ENCODE measurements at regions not wholly inside any gene's neighbourhood (a gene's known extent, or its start where the extent isn't known, plus 50 kb on each side); places are given as distances from the start of the nearest gene placed in this dataset.
"Not testable (repeated sequence)": the region's sequence is repeated elsewhere in the genome, so short reads cannot be mapped to it uniquely, and the experiment has no call there.

DNA sequence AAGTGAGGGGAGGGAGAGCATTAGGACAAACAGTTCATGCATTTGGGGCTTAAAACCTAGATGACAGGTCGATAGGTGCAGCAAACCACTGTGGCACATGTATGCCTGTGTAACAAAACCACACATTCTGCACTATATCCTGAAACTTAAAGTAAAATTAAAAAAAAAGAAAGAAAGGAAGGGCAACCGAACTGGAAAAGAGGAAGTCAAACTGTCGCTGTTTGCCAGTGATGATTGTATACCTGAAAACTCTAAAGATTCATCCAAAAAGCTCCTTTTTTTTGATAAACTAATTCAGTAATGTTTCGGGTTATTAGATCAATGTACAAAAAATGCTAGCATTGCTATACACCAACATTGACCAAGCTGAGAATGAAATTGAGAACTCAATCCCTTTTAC is 259.0 kb upstream of the ALG10 start:
- Histone ChIP-seq H3K4me3 (no peak overlapping the region), H3K4me1 (no peaks in the 10 kb centered on the region), H3K27ac (no peak overlapping the region), H3K36me3 (no peaks in the 10 kb centered on the region), H3K27me3 (no peaks in the 10 kb centered on the region), H3K9me3 (no peaks in the 10 kb centered on the region)
- TF ChIP-seq POLR2AphosphoS5 (IDR thresholded peaks at IDR 0.05), result no peak
- TF ChIP-seq POLR2A (IDR thresholded peaks at IDR 0.05), result no peak
- no peak for TF ChIP-seq CTCF (IDR thresholded peaks at IDR 0.05)
- DNase-seq (ENCODE audit: low spot score in 2 of 2), result no peak
- intact Hi-C loops (cut with DNase I; ENCODE audit: low total_unique reads), result no loop called here

DNA sequence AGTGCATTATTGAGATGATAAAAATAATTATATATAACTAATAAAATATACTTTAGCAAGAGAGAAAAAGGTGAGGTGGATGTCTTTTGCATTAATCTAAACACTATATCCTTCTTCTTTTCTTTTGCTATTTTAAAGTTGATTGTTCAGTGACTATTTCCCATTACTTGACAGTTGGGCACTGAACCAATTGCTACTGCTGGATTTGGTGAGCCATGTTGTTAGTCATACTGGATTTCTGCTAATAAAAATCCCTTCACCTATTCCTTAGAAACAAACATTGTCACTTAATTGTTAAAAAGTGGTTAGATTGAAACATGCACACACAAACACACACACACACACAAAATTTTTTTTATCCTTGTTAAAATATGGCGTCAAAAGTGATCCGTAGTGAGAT is 251.6 kb upstream of the ALG10 start:
- Histone ChIP-seq H3K4me1 (no peaks in the 10 kb centered on the region), H3K36me3 (no peaks in the 10 kb centered on the region), H3K4me3 (no peak overlapping the region), H3K9me3 (peaks cover 0 to 6% of the 10 kb centered on the region in 2 donors), H3K27me3 (no peaks in the 10 kb centered on the region), H3K27ac (no peak overlapping the region)
- no peak for DNase-seq (ENCODE audit: low spot score in 2 of 2)
- intact Hi-C loops (cut with DNase I; ENCODE audit: low total_unique reads), result no loop called here
- TF ChIP-seq POLR2A (IDR thresholded peaks at IDR 0.05) (no peak), POLR2AphosphoS5 (IDR thresholded peaks at IDR 0.05) (no peak), CTCF (IDR thresholded peaks at IDR 0.05) (no peak)

GRCh38 chr12:33771889-33772288 is 250.4 kb upstream of the ALG10 start:
- Histone ChIP-seq H3K4me1 (no peaks in the 10 kb centered on the region), H3K9me3 (peaks cover 0 to 6% of the 10 kb centered on the region in 2 donors), H3K27ac (no peak overlapping the region), H3K27me3 (no peaks in the 10 kb centered on the region), H3K4me3 (no peak overlapping the region), H3K36me3 (no peaks in the 10 kb centered on the region)
- TF ChIP-seq POLR2A (IDR thresholded peaks at IDR 0.05) (no peak), POLR2AphosphoS5 (IDR thresholded peaks at IDR 0.05) (no peak), CTCF (IDR thresholded peaks at IDR 0.05) (no peak)
- DNase-seq (ENCODE audit: low spot score in 2 of 2), result no peak
- intact Hi-C loops (cut with DNase I; ENCODE audit: low total_unique reads), result no loop called here

GRCh38 chr12:33773091-33773490 is 249.2 kb upstream of the ALG10 start:
- DNase-seq (ENCODE audit: low spot score in 2 of 2); H3K27me3 ChIP-seq; intact Hi-C loops (cut with DNase I; ENCODE audit: low total_unique reads); H3K36me3 ChIP-seq; H3K27ac ChIP-seq; H3K4me3 ChIP-seq; H3K9me3 ChIP-seq; H3K4me1 ChIP-seq: not testable (repeated sequence)

- H3K27me3 ChIP-seq, result no peaks in the 10 kb centered on the region
- no peak overlapping the region for H3K4me3 ChIP-seq
- TF ChIP-seq POLR2A (IDR thresholded peaks at IDR 0.05) (no peak), CTCF (IDR thresholded peaks at IDR 0.05) (no peak), POLR2AphosphoS5 (IDR thresholded peaks at IDR 0.05) (no peak)
- no peaks in the 10 kb centered on the region for H3K4me1 ChIP-seq
- intact Hi-C loops (cut with DNase I; ENCODE audit: low total_unique reads), result no loop called here
- H3K27ac ChIP-seq, result no peak overlapping the region
- no peaks in the 10 kb centered on the region for H3K36me3 ChIP-seq
- H3K9me3 ChIP-seq, result no peaks in the 10 kb centered on the region
- DNase-seq (ENCODE audit: low spot score in 2 of 2), result no peak
Measured at GRCh38 chr12:33786532-33786931, 235.8 kb upstream of the ALG10 start.

- no peaks in the 10 kb centered on the region for H3K27me3 ChIP-seq
- H3K36me3 ChIP-seq, result no peaks in the 10 kb centered on the region
- no peaks in the 10 kb centered on the region for H3K4me1 ChIP-seq
- TF ChIP-seq POLR2A (IDR thresholded peaks at IDR 0.05) (no peak), CTCF (IDR thresholded peaks at IDR 0.05) (no peak), POLR2AphosphoS5 (IDR thresholded peaks at IDR 0.05) (no peak)
- H3K4me3 ChIP-seq, result no peak overlapping the region
- no peak for DNase-seq (ENCODE audit: low spot score in 2 of 2)
- no peaks in the 10 kb centered on the region for H3K9me3 ChIP-seq
- intact Hi-C loops (cut with DNase I; ENCODE audit: low total_unique reads), result no loop called here
- H3K27ac ChIP-seq, result no peak overlapping the region
Measured at GRCh38 chr12:33794954-33795353, 227.3 kb upstream of the ALG10 start.
